ENCODE measurements at regions not wholly inside any gene's neighbourhood (a gene's known extent, or its start where the extent isn't known, plus 50 kb on each side); places are given as distances from the start of the nearest gene placed in this dataset.

- DNase-seq (ENCODE audit: low spot score, unreplicated experiment), result no peak
- H3K9me3 Mint-ChIP-seq (ENCODE audit: low read depth), result no peaks in the 10 kb centered on the region
- H3K4me1 Mint-ChIP-seq (ENCODE audit: low read depth), result peaks cover 7% of the 10 kb centered on the region
- no peaks in the 10 kb centered on the region for H3K27me3 Mint-ChIP-seq
- H3K36me3 Mint-ChIP-seq (ENCODE audit: insufficient read depth), result no peaks in the 10 kb centered on the region
- H3K27ac Mint-ChIP-seq, result no peak overlapping the region
- H3K4me3 Mint-ChIP-seq (ENCODE audit: low read depth), result no peak overlapping the region
- peak; percentile 48 for TF ChIP-seq CTCF (IDR thresholded peaks at IDR 0.05; ENCODE audit: unreplicated experiment)
These were observed 487.6 kb downstream of the METTL4 start for GRCh38 chr18:2083691-2084090.

GRCh38 chr18:2086439-2086838 lies 484.9 kb downstream of the METTL4 start:
- no peaks in the 10 kb centered on the region for H3K27me3 Mint-ChIP-seq
- no peak for DNase-seq (ENCODE audit: low spot score, unreplicated experiment)
- no peak for TF ChIP-seq CTCF (IDR thresholded peaks at IDR 0.05; ENCODE audit: unreplicated experiment)
- H3K4me1 Mint-ChIP-seq (ENCODE audit: low read depth), result peaks cover 15% of the 10 kb centered on the region
- no peaks in the 10 kb centered on the region for H3K9me3 Mint-ChIP-seq (ENCODE audit: low read depth)
- no peak overlapping the region for H3K4me3 Mint-ChIP-seq (ENCODE audit: low read depth)
- no peaks in the 10 kb centered on the region for H3K36me3 Mint-ChIP-seq (ENCODE audit: insufficient read depth)
- no peak overlapping the region for H3K27ac Mint-ChIP-seq

- TF ChIP-seq CTCF (IDR thresholded peaks at IDR 0.05; ENCODE audit: unreplicated experiment), result no peak
- peak overlapping the region; percentile 12 for H3K27ac Mint-ChIP-seq
- no peaks in the 10 kb centered on the region for H3K27me3 Mint-ChIP-seq
- no peak overlapping the region for H3K4me3 Mint-ChIP-seq (ENCODE audit: low read depth)
- no peak for DNase-seq (ENCODE audit: low spot score, unreplicated experiment)
- H3K9me3 Mint-ChIP-seq (ENCODE audit: low read depth), result no peaks in the 10 kb centered on the region
- no peaks in the 10 kb centered on the region for H3K36me3 Mint-ChIP-seq (ENCODE audit: insufficient read depth)
- peaks cover 22% of the 10 kb centered on the region for H3K4me1 Mint-ChIP-seq (ENCODE audit: low read depth)
These were observed 483.2 kb downstream of the METTL4 start for GRCh38 chr18:2087877-2088673.

- no peaks in the 10 kb centered on the region for H3K9me3 Mint-ChIP-seq (ENCODE audit: low read depth)
- no peaks in the 10 kb centered on the region for H3K27me3 Mint-ChIP-seq
- H3K4me3 Mint-ChIP-seq (ENCODE audit: low read depth), result no peak overlapping the region
- no peak for DNase-seq (ENCODE audit: low spot score, unreplicated experiment)
- peaks cover 22% of the 10 kb centered on the region for H3K4me1 Mint-ChIP-seq (ENCODE audit: low read depth)
- TF ChIP-seq CTCF (IDR thresholded peaks at IDR 0.05; ENCODE audit: unreplicated experiment), result no peak
- no peaks in the 10 kb centered on the region for H3K36me3 Mint-ChIP-seq (ENCODE audit: insufficient read depth)
- H3K27ac Mint-ChIP-seq, result no peak overlapping the region
These were observed 481.9 kb downstream of the METTL4 start for GRCh38 chr18:2089396-2089795.

GRCh38 chr18:2091937-2092336 lies 479.4 kb downstream of the METTL4 start:
- no peak for DNase-seq (ENCODE audit: low spot score, unreplicated experiment)
- peak overlapping the region; percentile 12 for H3K4me3 Mint-ChIP-seq (ENCODE audit: low read depth)
- no peak for TF ChIP-seq CTCF (IDR thresholded peaks at IDR 0.05; ENCODE audit: unreplicated experiment)
- H3K4me1 Mint-ChIP-seq (ENCODE audit: low read depth), result peaks cover 21% of the 10 kb centered on the region
- H3K9me3 Mint-ChIP-seq (ENCODE audit: low read depth), result no peaks in the 10 kb centered on the region
- H3K36me3 Mint-ChIP-seq (ENCODE audit: insufficient read depth), result no peaks in the 10 kb centered on the region
- no peaks in the 10 kb centered on the region for H3K27me3 Mint-ChIP-seq
- peak overlapping the region; percentile 66 for H3K27ac Mint-ChIP-seq
